GM19452 (cell line): ENCODE measurements at regions not wholly inside any gene's neighbourhood (a gene's known extent, or its start where the extent isn't known, plus 50 kb on each side); places are given as distances from the start of the nearest gene placed in this dataset.
A peak's percentile ranks its signal among the peaks of the same experiment; 100 is the strongest.

Experiments
- ATAC-seq: cut with Tn5 transposase; IDR thresholded peaks from one replicate; pipeline ENCODE4 v1.9.1; 2021; ENCODE audit not compliant: unreplicated experiment

GRCh38 chr4:101596781-101597552 is 193.6 kb upstream of the BANK1 start:
- ATAC-seq: peak; percentile 54

- no peak for ATAC-seq
Observed at GRCh38 chr4:101594588-101594987, 195.9 kb upstream of the BANK1 start.

GRCh38 chr4:101593666-101594065 is 196.9 kb upstream of the BANK1 start:
- ATAC-seq: no peak

- ATAC-seq: no peak
Observed at GRCh38 chr4:101584306-101584705, 206.2 kb upstream of the BANK1 start.

GRCh38 chr4:101563126-101563525 is 215.8 kb upstream of the PPP3CA start:
- ATAC-seq: no peak

GRCh38 chr4:101556842-101557241 is 209.5 kb upstream of the PPP3CA start:
- no peak for ATAC-seq

- no peak for ATAC-seq
Observed at GRCh38 chr4:101555341-101555880, 208.1 kb upstream of the PPP3CA start.

GRCh38 chr4:101540336-101540735 is 193.0 kb upstream of the PPP3CA start:
- ATAC-seq: no peak

- ATAC-seq: no peak
Observed at GRCh38 chr4:101528526-101528925, 181.2 kb upstream of the PPP3CA start.

GRCh38 chr4:101527188-101527587 is 179.9 kb upstream of the PPP3CA start:
- peak; percentile 97 for ATAC-seq

- no peak for ATAC-seq
Observed at GRCh38 chr4:101515566-101515965, 168.2 kb upstream of the PPP3CA start.

- ATAC-seq: no peak
Observed at GRCh38 chr4:101515099-101515498, 167.8 kb upstream of the PPP3CA start.

GRCh38 chr4:101512416-101512815 is 165.1 kb upstream of the PPP3CA start:
- ATAC-seq: no peak

- ATAC-seq: no peak
Observed at GRCh38 chr4:101501421-101501820, 154.1 kb upstream of the PPP3CA start.

- no peak for ATAC-seq
Observed at GRCh38 chr4:101500742-101501141, 153.4 kb upstream of the PPP3CA start.

- ATAC-seq: no peak
Observed at GRCh38 chr4:101475246-101475645, 127.9 kb upstream of the PPP3CA start.

- ATAC-seq: no peak
Observed at GRCh38 chr4:101471201-101471600, 123.9 kb upstream of the PPP3CA start.

- no peak for ATAC-seq
Observed at GRCh38 chr4:101464596-101464995, 117.3 kb upstream of the PPP3CA start.

- ATAC-seq: no peak
Observed at GRCh38 chr4:101458914-101459313, 111.6 kb upstream of the PPP3CA start.

GRCh38 chr4:101458473-101458872 is 111.1 kb upstream of the PPP3CA start:
- ATAC-seq: no peak

GRCh38 chr4:101451086-101451485 is 103.8 kb upstream of the PPP3CA start:
- no peak for ATAC-seq

- no peak for ATAC-seq
Observed at GRCh38 chr4:101441446-101441845, 94.1 kb upstream of the PPP3CA start.

- no peak for ATAC-seq
Observed at GRCh38 chr4:101439926-101440325, 92.6 kb upstream of the PPP3CA start.
